Kidney glomerular epithelial cell (primary cell): ENCODE measurements at regions not wholly inside any gene's neighbourhood (a gene's known extent, or its start where the extent isn't known, plus 50 kb on each side); places are given as distances from the start of the nearest gene placed in this dataset.

ENCODE experiments used
- DNase-seq: peaks from one replicate; lab custom pipeline; 2025; lab: John Stamatoyannopoulos, UW

DNA sequence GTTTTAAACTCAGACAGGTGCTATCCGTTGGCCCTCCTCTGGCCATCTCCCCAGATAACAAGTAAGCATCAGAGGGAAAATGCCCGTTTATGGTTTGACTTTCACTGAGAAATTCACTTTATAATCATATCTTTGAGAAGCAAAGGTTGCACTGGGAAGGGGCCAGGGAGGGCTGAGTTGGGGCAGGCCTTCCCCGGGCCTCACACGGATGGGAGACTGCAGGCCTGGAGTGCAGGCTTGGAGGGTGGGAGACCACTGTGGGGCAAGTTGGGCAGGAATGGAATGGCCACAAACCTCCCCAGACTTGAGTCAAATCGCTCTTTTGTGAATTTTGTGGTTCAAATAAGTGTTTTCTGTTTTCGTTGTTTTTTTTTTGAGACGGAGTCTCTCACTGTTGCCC is 451.7 kb downstream of the TSHZ3 start:
- DNase-seq = no peak

DNA sequence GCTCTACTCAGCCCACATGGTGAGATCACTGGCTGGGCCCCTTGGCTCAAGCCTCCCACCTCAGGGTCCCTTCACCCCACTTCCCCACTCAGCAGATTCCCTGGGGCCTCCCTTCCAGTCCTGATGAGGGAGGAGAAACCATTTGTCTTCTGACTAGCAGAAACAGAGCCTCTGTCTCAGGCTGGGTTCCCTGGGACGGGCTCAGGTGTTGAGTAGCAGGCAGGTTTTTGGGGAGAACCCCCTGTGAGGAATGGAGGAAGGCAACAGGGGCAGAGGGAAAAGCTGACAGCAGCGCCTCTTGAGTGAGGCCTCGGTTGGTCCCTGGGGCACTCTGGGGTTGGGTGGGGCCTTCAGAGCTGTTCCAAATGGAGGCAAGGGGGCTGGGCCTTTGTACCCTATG is 452.2 kb downstream of the TSHZ3 start:
- DNase-seq = no peak

DNA sequence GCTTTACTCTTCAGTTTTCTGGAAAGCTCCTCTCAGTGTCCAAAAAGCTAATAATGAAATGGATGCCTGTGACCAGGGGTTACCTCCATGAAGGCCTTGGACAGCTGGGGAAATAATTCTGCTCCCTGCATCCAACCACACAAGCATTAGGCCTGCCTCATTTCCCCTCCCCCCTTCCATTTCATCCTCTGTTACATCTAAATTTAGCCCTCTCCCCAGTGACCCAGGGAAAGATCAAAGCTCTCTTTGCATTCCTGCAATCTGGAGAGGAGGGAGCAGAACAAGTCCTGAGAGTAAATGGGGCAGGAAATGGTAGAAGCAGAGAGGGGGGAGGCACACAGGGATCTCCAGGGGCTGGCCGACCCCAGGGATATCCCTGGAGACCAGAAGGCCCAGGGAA is 452.7 kb downstream of the TSHZ3 start:
- no peak for DNase-seq

DNA sequence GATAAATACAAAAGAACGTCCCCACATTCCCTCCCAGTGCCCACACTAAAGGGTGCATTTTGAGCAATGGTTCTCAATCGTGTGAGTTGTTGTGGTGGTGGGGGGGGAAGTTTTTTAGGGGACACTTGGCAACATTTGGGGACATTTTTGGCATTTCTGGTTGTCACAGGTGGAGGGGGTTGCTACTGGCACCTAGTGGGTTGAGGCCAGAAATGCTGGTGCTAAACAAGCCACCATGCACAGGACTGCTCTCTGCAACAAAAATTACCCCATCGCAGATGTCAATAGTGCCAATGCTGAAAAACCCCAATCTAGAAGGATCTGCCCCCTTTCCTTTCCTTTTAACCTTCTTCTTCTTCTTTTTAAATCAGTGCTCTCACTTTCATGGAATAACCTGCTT is 453.3 kb downstream of the TSHZ3 start:
- no peak for DNase-seq

DNA sequence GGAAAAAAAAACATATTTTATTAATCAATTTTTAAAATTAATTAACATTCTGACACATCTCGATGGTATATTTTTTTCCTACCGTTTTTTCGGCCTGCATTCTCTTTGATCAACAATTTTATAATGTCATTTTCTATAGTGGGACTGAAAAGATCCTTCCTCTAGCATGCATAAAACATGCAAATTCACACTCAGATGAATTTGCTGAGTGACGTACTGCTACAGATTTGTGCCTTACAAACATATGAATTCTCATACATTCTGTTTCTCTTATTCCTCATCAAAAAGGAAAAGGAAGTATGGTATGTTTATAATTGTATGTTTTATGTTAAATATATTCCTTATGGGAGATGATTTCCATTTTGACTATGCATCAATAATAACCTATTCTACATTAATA is 458.2 kb downstream of the TSHZ3 start:
- no peak for DNase-seq

DNA sequence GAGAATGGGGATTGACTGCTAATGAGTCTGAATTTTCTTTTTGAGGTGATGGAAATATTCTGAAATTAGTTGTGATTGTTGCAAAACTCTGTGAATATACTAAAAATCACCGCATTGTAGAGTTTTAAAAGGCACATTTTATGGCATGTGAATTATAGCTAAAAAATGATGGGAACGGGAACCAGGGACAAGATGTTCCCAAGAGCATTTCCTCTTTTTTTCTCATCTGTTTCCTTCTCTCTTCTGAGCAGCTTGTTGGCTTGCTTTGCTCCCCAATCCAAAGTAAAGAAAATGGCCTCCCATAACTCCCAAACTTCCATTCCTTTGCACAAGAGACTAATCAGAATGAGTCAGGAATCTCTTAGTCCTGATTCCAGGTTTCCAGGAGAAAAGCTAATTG is 459.2 kb downstream of the TSHZ3 start:
- no peak for DNase-seq

DNA sequence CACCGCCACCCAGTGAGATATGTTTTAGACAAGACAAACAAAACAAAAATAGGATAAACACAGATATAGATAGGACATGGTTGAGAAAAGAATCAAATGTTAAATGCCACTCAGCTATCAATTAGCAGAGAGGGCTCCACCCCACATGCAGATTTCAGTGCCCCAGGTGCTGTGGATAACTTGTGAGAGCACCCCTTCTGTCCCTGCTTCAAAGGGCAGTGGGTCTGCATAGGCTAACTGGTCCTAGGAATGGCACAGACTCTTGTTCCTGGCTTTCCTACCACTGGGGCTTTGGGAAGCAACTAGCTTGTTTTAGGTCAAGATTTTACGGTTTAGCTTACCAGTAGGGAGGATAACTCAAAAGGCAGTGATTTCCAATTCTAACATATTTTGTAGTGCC is 460.3 kb downstream of the TSHZ3 start:
- DNase-seq = no peak

DNA sequence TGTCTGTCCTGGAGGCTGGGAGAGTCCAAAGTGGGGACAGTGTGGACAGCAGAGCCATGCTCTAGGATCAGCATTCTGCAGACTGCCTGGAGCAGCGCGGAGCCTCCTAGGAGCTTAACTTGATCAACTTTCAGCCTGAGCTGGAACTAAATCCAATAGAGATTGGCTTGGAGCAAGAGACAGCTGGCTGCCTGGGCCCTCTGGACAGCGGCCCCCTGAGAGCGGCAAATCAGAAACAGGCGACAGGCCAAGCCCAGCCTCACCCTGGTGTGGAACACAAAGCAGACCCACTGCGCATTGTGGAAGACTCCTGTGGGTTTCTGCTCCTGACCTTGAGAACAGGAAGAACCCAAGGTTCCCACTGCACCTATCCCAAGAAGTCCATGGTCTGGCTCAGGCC is 462.2 kb downstream of the TSHZ3 start:
- DNase-seq = no peak

DNA sequence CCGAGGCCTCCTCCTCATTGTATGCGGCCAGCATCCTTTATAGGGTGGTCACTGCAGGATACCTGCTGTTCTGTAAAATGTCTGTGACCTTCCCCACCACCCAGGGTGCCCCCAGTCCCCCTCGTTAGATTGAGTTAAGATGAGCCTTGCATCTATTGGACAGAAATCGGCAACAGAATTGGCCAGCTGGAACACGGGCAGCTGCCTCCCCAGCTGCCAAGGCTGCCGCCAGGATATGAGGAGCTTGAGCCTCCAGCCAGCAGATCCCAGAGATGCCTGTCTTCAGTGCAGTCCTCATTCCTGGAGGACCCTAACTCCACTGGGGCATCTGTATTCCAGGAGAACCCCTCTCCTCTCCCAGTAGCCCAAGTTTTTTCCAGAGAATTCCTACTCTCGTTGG is 463.0 kb downstream of the TSHZ3 start:
- no peak for DNase-seq

DNA sequence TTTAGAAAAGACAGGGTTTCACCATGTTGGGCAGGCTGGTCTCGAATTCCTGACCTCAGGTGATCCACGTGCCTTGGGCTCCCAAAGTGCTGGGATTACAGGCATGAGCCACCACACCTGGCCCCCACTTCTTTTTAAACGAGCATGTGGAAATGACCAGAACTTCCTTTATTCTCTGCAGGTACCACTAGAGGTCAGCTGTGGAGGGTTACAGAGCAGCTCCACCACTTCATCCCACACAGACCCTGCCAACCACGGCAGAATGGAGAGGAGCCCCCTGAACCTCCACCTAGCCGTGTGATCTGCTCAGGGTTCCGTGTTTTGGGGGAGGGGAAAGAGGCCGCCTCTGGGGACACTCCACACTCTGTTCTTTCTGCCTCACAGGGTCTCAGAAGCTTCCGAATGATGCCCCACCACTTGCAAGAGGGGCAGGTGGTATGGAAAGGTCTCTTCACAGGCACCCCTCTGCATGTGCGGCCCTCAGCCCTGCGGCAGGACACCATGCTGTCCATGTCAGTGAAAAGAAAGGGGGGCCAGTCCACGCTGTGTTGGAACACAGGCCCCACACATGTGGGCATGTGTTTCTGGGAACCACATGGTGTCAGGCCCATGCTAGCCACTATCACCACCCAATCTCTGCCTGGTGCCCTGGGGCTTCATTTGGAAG is 465.0 kb downstream of the TSHZ3 start:
- DNase-seq = no peak

DNA sequence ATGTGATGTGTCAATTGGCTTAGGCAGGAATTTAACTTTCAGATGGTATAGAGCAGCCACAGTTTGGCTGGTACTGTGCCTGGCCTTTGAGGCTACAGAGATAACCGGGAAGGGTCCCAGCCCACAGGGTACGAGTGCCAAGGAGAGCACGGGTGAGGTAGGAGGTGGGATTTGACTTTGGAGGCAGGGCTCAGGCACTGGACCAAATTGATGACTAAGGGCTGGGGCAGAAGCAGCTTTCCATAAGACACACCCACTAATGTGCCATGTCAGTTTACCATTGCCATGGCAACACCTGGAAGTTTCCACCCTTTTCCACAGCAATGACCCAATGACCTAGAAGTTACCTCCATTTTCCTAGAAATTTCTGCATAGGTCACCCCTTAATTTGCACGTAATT is 466.2 kb downstream of the TSHZ3 start:
- no peak for DNase-seq

DNA sequence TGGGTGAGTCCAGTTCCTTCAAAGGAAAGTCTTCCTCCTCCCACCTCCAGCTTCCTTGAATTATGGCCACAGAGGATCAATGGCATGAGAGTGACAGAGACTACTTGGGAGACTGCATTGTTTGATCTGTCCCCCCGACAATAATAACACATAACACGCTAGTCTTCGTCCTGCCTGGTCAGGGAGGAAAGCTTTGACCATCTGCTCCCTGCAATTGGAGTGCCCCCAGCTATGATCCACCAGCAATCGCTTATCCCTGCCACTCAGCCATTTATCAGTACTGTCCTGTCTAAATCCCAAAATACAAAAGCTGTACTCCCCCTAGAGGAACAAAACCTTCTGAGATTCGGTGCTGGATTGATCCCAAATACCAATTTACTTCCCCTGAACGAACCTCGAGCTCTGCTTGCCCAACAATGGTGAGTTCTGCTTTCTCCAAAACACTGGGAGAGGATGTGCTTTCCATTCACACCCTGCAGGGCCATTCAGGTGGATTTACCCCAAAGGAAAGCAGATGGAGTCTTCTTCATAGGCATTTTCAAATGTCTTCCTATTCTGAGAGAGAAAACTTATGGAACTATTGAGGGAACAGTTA is 466.7 kb downstream of the TSHZ3 start:
- DNase-seq = no peak

DNA sequence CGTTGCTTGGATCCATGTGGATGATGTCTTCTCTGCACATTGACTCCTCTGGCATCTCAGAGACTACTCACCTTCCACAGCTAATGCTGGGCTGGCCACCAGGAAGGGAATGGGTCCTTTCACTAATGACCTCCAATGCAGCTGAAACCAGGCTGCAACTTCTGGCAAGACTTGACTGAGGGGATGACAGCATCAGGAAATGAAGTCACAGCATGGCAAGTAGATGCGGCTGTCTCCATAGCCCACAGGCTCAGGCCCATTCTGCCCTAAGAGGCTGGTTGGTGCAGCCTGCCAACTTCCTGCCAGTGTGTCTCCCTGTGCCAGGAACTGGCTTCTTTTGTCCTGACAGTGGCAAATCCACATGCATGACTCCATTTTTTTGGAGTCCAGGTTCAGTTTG is 467.3 kb downstream of the TSHZ3 start:
- DNase-seq = no peak

DNA sequence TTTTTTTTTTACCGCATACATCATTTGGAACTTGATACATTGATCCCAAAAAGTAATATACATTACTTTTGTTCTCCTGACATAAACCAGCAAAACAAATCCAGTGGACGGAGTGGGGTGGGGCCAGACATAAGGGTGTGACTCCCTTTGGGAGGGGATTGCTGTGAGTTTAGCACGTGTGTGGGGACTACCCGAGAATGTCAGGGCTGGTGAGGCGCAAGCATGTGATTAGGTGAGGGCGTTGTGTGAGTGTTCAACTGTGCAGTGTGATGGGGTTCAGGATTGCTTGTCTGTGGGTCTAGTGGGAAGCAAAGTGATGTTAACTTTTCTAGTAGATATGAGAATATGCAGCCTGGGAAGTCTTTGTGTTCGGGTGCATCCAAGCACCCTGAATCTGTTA is 468.0 kb downstream of the TSHZ3 start:
- DNase-seq = no peak

DNA sequence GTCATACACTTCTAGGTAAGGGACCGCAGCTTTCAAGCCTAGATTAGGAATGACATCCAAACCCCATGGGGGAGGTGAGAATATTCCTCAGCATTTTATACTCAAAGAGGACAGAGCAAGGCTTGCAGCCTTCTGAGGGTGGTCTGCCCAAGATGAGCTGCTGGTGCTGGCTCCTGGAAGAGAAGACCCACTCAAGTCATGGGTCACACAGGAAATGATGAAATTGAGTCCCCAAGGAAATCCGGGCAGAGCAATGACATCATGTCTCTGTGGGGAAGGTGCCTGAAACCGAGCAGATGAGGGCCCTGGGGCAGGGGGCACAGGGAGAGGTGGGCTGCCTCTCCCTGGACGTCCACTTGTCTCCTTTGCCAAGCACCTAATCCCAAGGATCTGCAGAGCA is 468.7 kb downstream of the TSHZ3 start:
- no peak for DNase-seq

DNA sequence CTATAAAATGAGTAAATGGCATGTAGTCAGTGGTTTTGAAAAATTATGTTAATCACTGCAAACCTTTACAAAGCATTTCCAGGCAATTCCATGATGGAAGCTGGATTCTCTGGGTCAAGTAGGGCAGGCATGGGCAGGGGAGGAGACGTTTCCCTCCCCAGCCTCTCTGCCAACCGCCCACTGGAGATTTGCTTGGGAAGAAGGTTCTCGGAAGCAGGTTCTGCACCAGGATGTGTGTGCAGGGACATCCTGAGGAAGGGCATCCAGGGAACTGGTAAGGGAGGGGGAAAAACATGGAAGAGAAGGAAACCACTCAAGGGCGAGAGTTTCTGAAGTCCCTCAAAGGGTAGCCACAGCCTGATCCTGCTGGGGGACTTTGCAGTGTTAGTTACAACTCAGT is 469.1 kb downstream of the TSHZ3 start:
- no peak for DNase-seq

DNA sequence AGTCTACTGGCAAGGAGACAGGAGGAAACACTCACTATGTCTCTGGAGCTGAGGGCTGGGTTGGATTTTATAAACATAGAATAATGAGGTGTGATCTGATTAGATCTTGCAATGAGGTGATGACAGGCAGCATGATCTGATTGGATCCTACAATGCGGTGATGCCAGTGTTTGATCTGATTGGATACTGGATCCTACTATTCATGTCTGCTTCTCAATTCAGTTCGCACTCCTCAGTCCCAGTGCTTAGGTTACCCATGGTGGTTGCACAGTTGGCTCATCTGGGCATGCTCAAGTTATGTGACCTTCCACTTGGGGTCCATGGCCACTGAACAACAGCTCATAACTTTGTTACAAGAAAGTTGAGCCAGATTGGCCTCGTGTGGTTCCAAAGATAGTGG is 469.5 kb downstream of the TSHZ3 start:
- DNase-seq = no peak

DNA sequence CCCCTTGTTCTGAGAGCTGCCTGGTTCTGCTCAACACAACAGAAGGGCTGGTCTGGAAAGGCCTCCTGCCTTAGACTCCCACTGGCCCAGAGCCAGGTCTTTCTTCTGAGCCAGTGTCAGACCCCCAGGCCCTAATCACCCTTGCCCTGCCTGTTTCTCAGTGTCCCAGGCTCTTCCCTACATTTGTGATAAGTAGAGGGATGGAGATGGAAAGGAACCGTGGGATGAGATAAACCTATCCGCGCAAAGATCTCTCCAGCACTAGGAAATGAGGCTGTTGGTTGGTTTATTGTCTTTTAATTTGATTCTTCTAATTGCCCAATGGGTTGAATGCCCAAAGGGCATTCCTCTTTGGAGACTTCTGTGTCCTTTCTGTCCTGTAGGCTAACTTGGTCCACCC is 470.0 kb downstream of the TSHZ3 start:
- no peak for DNase-seq

DNA sequence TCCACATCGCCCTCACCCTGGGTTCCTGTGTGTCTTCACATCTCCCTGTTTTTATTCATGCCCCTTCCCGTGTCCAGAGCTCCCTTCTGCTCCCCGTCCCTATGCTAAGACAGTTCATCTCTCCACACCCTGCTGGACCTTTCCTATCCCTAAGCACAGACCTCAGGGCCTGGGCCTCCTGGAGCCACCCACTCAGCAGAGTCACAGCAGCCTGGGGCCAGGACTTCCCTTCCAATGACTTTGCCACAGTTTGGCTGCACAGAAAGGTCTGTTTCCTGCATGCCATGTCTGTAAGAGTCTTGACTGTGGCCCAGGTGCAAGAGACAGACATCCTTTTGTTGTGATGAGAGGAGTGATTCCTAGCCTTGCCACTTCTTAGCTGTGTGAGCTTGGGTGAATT is 470.7 kb downstream of the TSHZ3 start:
- no peak for DNase-seq

DNA sequence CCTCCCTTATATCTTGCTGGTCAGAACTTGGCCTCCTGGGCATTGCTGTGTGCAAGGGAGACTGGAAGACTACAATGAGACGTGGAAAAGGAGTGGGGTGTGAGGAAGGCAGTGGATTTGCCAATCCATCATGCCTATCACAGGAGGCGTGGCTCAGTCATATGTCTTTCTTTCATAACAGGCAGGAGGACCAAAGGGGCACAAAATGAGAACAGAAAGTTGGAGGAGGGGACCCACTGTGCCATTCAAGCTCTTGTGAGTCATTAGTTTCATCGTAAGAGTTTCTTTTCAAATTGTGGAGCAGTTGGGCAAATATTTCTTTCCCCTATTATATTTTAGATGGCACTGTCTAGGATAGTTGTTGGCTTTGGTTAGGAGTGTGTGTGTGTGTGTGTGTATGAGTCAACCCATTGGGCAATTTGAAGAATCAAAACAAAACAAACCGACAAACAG is 471.5 kb downstream of the TSHZ3 start:
- no peak for DNase-seq

DNA sequence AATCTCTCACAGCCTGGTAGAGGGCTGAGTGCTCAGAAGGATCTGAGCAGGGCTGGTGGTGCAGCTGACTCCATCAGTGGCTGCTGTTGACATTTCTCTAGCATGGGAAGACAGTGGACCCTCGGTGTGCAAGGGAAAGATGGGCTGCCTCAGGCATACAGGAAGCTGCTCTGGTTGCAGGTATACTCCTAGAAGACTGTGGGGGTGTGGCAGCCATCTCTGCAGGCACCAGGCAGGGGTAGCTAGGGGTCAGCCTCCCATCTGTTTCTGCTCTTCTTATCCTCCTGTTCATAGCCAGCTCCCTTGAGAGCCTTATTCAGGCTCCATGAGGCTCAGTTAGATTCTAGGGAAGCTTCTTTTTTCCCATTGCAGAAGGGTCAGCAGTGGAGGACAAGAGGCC is 475.5 kb downstream of the TSHZ3 start:
- DNase-seq = no peak

DNA sequence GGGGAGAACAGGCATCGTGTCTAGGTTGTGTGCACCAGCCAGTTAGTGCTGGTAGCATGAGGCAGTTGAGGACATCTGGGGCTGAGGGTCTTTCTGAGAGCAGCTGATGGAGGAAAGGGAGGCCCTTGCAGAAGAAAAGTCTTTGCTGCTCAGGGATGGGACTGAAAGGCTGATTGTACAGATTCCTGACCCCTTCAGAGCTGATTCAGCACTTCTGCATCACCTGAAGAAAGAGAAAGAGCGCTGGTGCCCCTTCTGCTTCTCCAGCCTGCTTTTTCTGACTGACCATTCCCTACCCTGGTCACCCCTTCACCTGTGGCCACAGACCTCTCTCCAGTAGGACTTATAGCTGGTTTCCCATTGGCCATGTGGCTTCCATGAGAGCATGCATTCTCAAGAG is 476.2 kb downstream of the TSHZ3 start:
- no peak for DNase-seq

DNA sequence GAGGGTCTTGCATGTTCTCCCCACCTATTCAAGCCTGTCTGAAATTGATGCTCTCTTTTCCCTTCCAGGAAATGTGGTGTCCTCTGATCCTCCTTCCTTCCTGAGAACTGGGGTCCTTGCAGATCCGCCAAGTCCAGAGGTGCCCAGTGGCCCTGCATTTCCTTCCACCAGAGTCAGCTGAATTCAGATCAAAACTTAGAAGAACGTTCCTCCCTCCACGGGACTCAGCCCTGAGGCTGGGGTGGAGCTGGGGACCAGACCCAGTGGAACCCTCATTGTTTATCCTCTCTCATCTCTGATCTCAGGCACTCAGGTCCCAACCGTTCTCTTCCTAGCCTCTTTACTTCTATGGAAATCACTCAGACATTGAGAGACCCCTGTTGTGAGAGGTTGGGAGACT is 477.3 kb downstream of the TSHZ3 start:
- no peak for DNase-seq

DNA sequence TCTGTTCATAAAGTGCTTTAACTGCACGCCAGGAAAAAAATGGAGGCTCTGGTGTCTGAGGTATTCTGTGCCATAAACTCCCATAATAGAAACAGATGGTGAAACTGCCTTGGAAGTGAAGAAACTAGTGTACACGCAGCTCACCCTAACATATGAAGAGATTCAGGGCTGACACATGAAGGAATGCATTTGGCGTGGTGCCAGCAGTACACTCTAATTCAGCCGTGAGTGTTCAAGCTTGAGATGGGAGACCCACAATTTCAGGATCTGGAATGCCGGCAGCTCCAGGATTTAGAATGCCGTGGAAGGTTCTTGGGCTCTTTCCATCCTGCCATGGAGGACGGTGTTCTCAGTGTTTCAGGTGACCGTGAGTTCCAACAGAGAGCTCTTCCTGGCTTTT is 478.4 kb downstream of the TSHZ3 start:
- DNase-seq = no peak
